H1 (cell line): ENCODE measurements at regions not wholly inside any gene's neighbourhood (a gene's known extent, or its start where the extent isn't known, plus 50 kb on each side); places are given as distances from the start of the nearest gene placed in this dataset.

Source experiments
- CTCF ChIA-PET: fragments of 300-600 bp; sonication (Branson Sonifier 250); formaldehyde crosslinking; loops from one replicate; lab custom pipeline; 2021; ENCODE audit not compliant: partially characterized antibody; lab: Charles Lee
- POLR2A ChIA-PET: fragments of 300-600 bp; sonication (Branson Sonifier 250); formaldehyde crosslinking; loops from one replicate; lab custom pipeline; 2021; ENCODE audit warnings: inconsistent platforms; ENCODE audit not compliant: partially characterized antibody; lab: Charles Lee
- DNase-seq, 2 experiments: peaks; one replicate each; pipeline versions ENCODE4 v3.0.0 to v3.0.0-alpha.2; 2010 to 2022; ENCODE audit warnings: low spot score in 2 of 2, low read depth in 1 of 2, mixed read lengths in 1 of 2
- FAIRE-seq: peaks from 2 replicates; lab custom pipeline; 2011; peaks lifted over from hg19 to GRCh38; lab: Jason Lieb, UNC
- H2AFZ ChIP-seq: 2 replicates; pipeline ENCODE4 v1.8.1; 2012; ENCODE audit warnings: low read length, inconsistent platforms
- H2AK5ac ChIP-seq: 2 replicates; pipeline ENCODE4 v1.6.1; 2013; ENCODE audit warnings: low read depth, low read length
- H2BK120ac ChIP-seq: replicated peaks from 2 replicates; pipeline ENCODE3; 2013; ENCODE audit warnings: low read depth, low read length, inconsistent platforms
- H2BK12ac ChIP-seq: 2 replicates; pipeline ENCODE4 v1.6.1; 2013; ENCODE audit warnings: low read depth, low read length
- H2BK15ac ChIP-seq: 2 replicates; pipeline ENCODE4 v1.6.1; 2013; ENCODE audit warnings: low read length
- H2BK20ac ChIP-seq: 2 replicates; pipeline ENCODE4 v1.6.1; 2013; ENCODE audit warnings: low read length
- H2BK5ac ChIP-seq: 2 replicates; pipeline ENCODE4 v1.6.1; 2013; ENCODE audit warnings: low read depth, low read length
- H3K14ac ChIP-seq: 2 replicates; pipeline ENCODE4 v1.6.1; 2013; ENCODE audit warnings: inconsistent platforms; ENCODE audit not compliant: insufficient read length
- H3K18ac ChIP-seq: 2 replicates; pipeline ENCODE4 v1.6.1; 2013; ENCODE audit warnings: low read length; ENCODE audit errors: extremely low read depth
- H3K23ac ChIP-seq: 2 replicates; pipeline ENCODE4 v1.6.1; 2013; ENCODE audit warnings: inconsistent platforms; ENCODE audit not compliant: insufficient read length
- H3K23me2 ChIP-seq: 2 replicates; pipeline ENCODE4 v1.6.1; 2013; ENCODE audit warnings: low read depth, low read length
- H3K27ac ChIP-seq: 2 replicates; pipeline ENCODE4 v1.6.1; 2011; ENCODE audit warnings: low read depth, low read length, inconsistent platforms
- H3K27me3 ChIP-seq, 4 experiments: replicated peaks in 1 of 4; 1 replicate in 1 of 4; 2 replicates in 3 of 4; pipeline versions ENCODE4 v1.6.1 to v1.8.1; 2011 to 2013; ENCODE audit warnings: low read length in 3 of 4, mild to moderate bottlenecking in 3 of 4, inconsistent platforms in 2 of 4, mixed read lengths in 2 of 4, moderate library complexity in 1 of 4; ENCODE audit not compliant: control insufficient read depth in 3 of 4, insufficient read depth in 3 of 4; ENCODE audit errors: extremely low read depth in 1 of 4
- H3K36me3 ChIP-seq, 4 experiments: 2 replicates each; pipeline versions ENCODE4 v1.6.1 to v1.8.1; 2011 to 2013; ENCODE audit warnings: mild to moderate bottlenecking in 4 of 4, low read length in 3 of 4, moderate library complexity in 2 of 4, control low read depth in 1 of 4, inconsistent platforms in 1 of 4; ENCODE audit not compliant: insufficient read depth in 4 of 4, control insufficient read depth in 2 of 4
- H3K4ac ChIP-seq: replicated peaks from 2 replicates; pipeline ENCODE3; 2013; ENCODE audit warnings: low read length, low read depth, mixed read lengths, inconsistent platforms; ENCODE audit not compliant: insufficient read length
- H3K4me1 ChIP-seq, 4 experiments: replicated peaks in 1 of 4; 1 replicate in 1 of 4; 2 replicates in 3 of 4; pipeline versions ENCODE4 v1.6.1 to v1.8.1; 2011 to 2013; ENCODE audit warnings: low read length in 3 of 4, inconsistent platforms in 2 of 4, mixed read lengths in 1 of 4; ENCODE audit not compliant: insufficient read depth in 4 of 4, control insufficient read depth in 3 of 4
- H3K4me2 ChIP-seq, 2 experiments: 2 replicates each; pipeline versions ENCODE4 v1.6.1 to v1.8.1; 2011 to 2013; ENCODE audit warnings: low read depth in 2 of 2, low read length in 2 of 2, control low read depth in 1 of 2, inconsistent platforms in 1 of 2, mild to moderate bottlenecking in 1 of 2; ENCODE audit not compliant: insufficient read depth in 1 of 2
- H3K4me3 ChIP-seq, 4 experiments: fragments of 200-600, 300-600 bp in 1 of 4; sonication (generic), shearing (Covaris generic), sonication (Bioruptor Twin) in 1 of 4; 2 replicates each; pipeline versions ENCODE4 v1.5.1 to v1.8.1; 2011 to 2016; ENCODE audit warnings: low read length in 4 of 4, low read depth in 3 of 4, control low read depth in 2 of 4, inconsistent platforms in 2 of 4, mild to moderate bottlenecking in 2 of 4, mixed read lengths in 1 of 4, moderate library complexity in 1 of 4; ENCODE audit not compliant: insufficient read depth in 2 of 4; ENCODE audit errors: extremely low read depth in 1 of 4
- H3K56ac ChIP-seq: replicated peaks from 2 replicates; pipeline ENCODE3; 2013; ENCODE audit warnings: low read depth, mild to moderate bottlenecking, mixed read lengths, low read length, inconsistent platforms; ENCODE audit not compliant: insufficient read length
- H3K79me1 ChIP-seq: 2 replicates; pipeline ENCODE4 v1.6.1; 2013; ENCODE audit warnings: low read depth, low read length, control low read depth
- H3K79me2 ChIP-seq, 2 experiments: 2 replicates each; pipeline versions ENCODE4 v1.6.1 to v1.8.1; 2012 to 2013; ENCODE audit warnings: low read length in 2 of 2, mild to moderate bottlenecking in 2 of 2, inconsistent platforms in 1 of 2; ENCODE audit not compliant: insufficient read depth in 2 of 2, control insufficient read depth in 1 of 2
- H3K9ac ChIP-seq, 4 experiments: replicated peaks in 1 of 4; 1 replicate in 1 of 4; 2 replicates in 3 of 4; pipeline versions ENCODE4 v1.6.1 to v1.8.1; 2011 to 2013; ENCODE audit warnings: low read depth in 3 of 4, low read length in 3 of 4, control low read depth in 2 of 4, mild to moderate bottlenecking in 2 of 4, moderate library complexity in 2 of 4, inconsistent platforms in 1 of 4; ENCODE audit errors: extremely low read depth in 1 of 4
- H3K9me3 ChIP-seq, 2 experiments: 2 replicates each; pipeline versions ENCODE4 v1.6.1 to v1.8.1; 2012 to 2013; ENCODE audit warnings: mild to moderate bottlenecking in 2 of 2, moderate library complexity in 2 of 2, control low read depth in 1 of 2, inconsistent platforms in 1 of 2, low read depth in 1 of 2, low read length in 1 of 2, mixed read lengths in 1 of 2; ENCODE audit not compliant: insufficient read depth in 2 of 2
- H4K20me1 ChIP-seq, 2 experiments: replicated peaks in 1 of 2; 2 replicates each; pipeline versions ENCODE3 to v1.8.1; 2011 to 2013; ENCODE audit warnings: inconsistent platforms in 2 of 2, low read length in 2 of 2, mild to moderate bottlenecking in 1 of 2; ENCODE audit not compliant: insufficient read depth in 2 of 2, control insufficient read depth in 1 of 2
- H4K5ac ChIP-seq: 2 replicates; pipeline ENCODE4 v1.6.1; 2013; ENCODE audit warnings: low read length, low read depth, mixed read lengths, inconsistent platforms; ENCODE audit not compliant: insufficient read length
- H4K8ac ChIP-seq: 2 replicates; pipeline ENCODE4 v1.8.0; 2013; ENCODE audit warnings: mild to moderate bottlenecking, moderate library complexity, low read length, inconsistent platforms; ENCODE audit not compliant: insufficient read depth; ENCODE audit errors: extremely low read depth
- H4K91ac ChIP-seq: replicated peaks from 2 replicates; pipeline ENCODE3; 2013; ENCODE audit warnings: low read length, mixed read lengths, inconsistent platforms; ENCODE audit not compliant: insufficient read length
- CEBPB ChIP-seq: IDR thresholded peaks from 2 replicates; pipeline ENCODE4 v1.6.1; 2012; ENCODE audit warnings: low read depth, low read length
- CHD2 ChIP-seq: IDR thresholded peaks from 2 replicates; pipeline ENCODE4 v1.6.1; 2012; ENCODE audit warnings: low read length, improper control_type of control experiment
- EP300 ChIP-seq, 2 experiments: IDR thresholded peaks; 1 replicate in 1 of 2; 2 replicates in 1 of 2; pipeline ENCODE4 v1.6.1; 2011 to 2012; ENCODE audit warnings: low read depth in 2 of 2, low read length in 2 of 2, mild to moderate bottlenecking in 2 of 2, borderline replicate concordance in 1 of 2, inconsistent platforms in 1 of 2, moderate library complexity in 1 of 2
- GTF2F1 ChIP-seq: IDR thresholded peaks from 2 replicates; pipeline ENCODE4 v1.6.1; 2012; ENCODE audit warnings: low read depth, low read length, improper control_type of control experiment, borderline replicate concordance
- NRF1 ChIP-seq: IDR thresholded peaks from 2 replicates; pipeline ENCODE4 v1.6.1; 2011; ENCODE audit warnings: mild to moderate bottlenecking, low read depth, low read length, improper control_type of control experiment
- PHF8 ChIP-seq: fragments of 200-600 bp; sonication (generic); conservative IDR thresholded peaks from 2 replicates; pipeline ENCODE4 v1.7.1; 2012; ENCODE audit warnings: low read depth, mild to moderate bottlenecking, inconsistent platforms, low read length, moderate library complexity
- POLR2AphosphoS5 ChIP-seq: IDR thresholded peaks from 2 replicates; pipeline ENCODE4 v1.6.1; 2011; ENCODE audit warnings: low read depth, low read length
- RFX5 ChIP-seq: IDR thresholded peaks from 2 replicates; pipeline ENCODE4 v1.6.1; 2011; ENCODE audit warnings: low read depth, low read length, improper control_type of control experiment, borderline replicate concordance
- RXRA ChIP-seq: IDR thresholded peaks from 2 replicates; pipeline ENCODE4 v1.6.1; 2011; ENCODE audit warnings: low read depth, mild to moderate bottlenecking, low read length, moderate library complexity; ENCODE audit not compliant: insufficient read depth
- SIX5 ChIP-seq: IDR thresholded peaks from 2 replicates; pipeline ENCODE4 v1.6.1; 2011; ENCODE audit warnings: mild to moderate bottlenecking, low read depth, low read length
- SP1 ChIP-seq: IDR thresholded peaks from 2 replicates; pipeline ENCODE4 v1.6.1; 2011; ENCODE audit warnings: low read depth, low read length
- WGBS, 2 experiments: shearing (Covaris generic) in 1 of 2; methylation state at CpG; one replicate each; pipeline versions ENCODE4 v1.1.6 to v1.1.7; 2013 to 2015; ENCODE audit warnings: low lambda C conversion rate in 2 of 2, mixed read lengths in 2 of 2, inconsistent platforms in 1 of 2, low coverage in 1 of 2, missing lambda C conversion rate in 1 of 2; ENCODE audit not compliant: insufficient replicate concordance in 2 of 2, insufficient coverage in 1 of 2, insufficient read length in 1 of 2; ENCODE audit errors: extremely low coverage in 1 of 2, missing lambda C conversion rate in 1 of 2; 5-methylcytosine and 5-hydroxymethylcytosine counted together
- TF ChIP-seq, protein P1 (sequence below): IDR thresholded peaks from 2 replicates; pipeline ENCODE4 v1.6.1; 2012; ENCODE audit warnings: inconsistent platforms
- TF ChIP-seq, protein P2 (sequence below): IDR thresholded peaks from 2 replicates; pipeline ENCODE4 v1.6.1; 2012; ENCODE audit warnings: inconsistent platforms

DNA sequence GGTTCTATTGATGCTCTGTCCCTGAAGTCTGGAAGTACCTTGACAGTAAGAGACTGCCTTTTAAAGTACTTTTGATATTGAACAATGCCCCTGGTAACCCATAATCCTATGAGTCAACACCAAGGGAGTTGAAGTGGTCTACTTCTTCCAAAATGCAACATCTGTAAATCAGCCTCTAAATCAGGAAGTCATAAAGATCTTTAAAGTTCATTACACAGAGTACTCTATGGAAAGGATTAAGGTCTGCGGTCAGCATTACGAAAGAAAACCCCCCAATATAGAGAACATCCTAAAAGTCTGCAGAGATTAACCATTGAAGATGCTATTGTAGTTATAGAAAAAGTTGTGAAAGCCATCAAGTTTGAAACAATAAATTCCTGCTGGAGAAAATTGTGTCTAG lies 52.7 kb upstream of the CMC1 start:
- ChIA-PET POLR2A (no interaction called here), CTCF (no interaction called here)
- Histone ChIP-seq H3K27ac (no peak overlapping the region), H3K27me3 (no peaks in the 10 kb centered on the region), H3K9ac (no peak overlapping the region), H3K4ac (no peak overlapping the region), H3K9me3 (no peaks in the 10 kb centered on the region), H3K23ac (no peak overlapping the region), H2BK20ac (no peak overlapping the region), H3K79me1 (no peaks in the 10 kb centered on the region), H4K5ac (no peak overlapping the region), H3K4me2 (no peak overlapping the region), H2AFZ (no peak overlapping the region), H2BK120ac (no peak overlapping the region), H3K23me2 (no peaks in the 10 kb centered on the region), H3K18ac (no peak overlapping the region), H4K20me1 (no peaks in the 10 kb centered on the region), H2BK5ac (no peak overlapping the region), H4K91ac (no peak overlapping the region), H3K4me1 (no peaks in the 10 kb centered on the region), H2AK5ac (no peak overlapping the region), H3K4me3 (no peak overlapping the region), H3K79me2 (no peaks in the 10 kb centered on the region), H3K36me3 (no peaks in the 10 kb centered on the region), H4K8ac (no peak overlapping the region), H3K14ac (no peak overlapping the region), H2BK12ac (no peak overlapping the region), H2BK15ac (no peak overlapping the region), H3K56ac (no peak overlapping the region)
- FAIRE-seq (no peak), DNase-seq (no peak)
- WGBS, 2 experiments: 79% methylated on average over 2 of the region's 2 CpGs; no CpG with 5 or more reads in 1 of the 2 experiments
- TF ChIP-seq NRF1 (no peak), RFX5 (no peak), SIX5 (no peak), CHD2 (no peak), EP300 (IDR thresholded peaks at IDR 0.05; ENCODE audit: borderline replicate concordance in 1 of 2, low read depth in 2 of 2, low read length in 2 of 2) (no peak), POLR2AphosphoS5 (no peak), SP1 (no peak), GTF2F1 (no peak), PHF8 (no peak), RXRA (no peak), CEBPB (no peak)
- TF ChIP-seq, protein P1, sequence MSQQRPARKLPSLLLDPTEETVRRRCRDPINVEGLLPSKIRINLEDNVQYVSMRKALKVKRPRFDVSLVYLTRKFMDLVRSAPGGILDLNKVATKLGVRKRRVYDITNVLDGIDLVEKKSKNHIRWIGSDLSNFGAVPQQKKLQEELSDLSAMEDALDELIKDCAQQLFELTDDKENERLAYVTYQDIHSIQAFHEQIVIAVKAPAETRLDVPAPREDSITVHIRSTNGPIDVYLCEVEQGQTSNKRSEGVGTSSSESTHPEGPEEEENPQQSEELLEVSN: no peak
- TF ChIP-seq, protein P2, sequence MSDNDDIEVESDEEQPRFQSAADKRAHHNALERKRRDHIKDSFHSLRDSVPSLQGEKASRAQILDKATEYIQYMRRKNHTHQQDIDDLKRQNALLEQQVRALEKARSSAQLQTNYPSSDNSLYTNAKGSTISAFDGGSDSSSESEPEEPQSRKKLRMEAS: no peak
